Right hindlimb (tissue), 1 donor: ENCODE measurements at regions not wholly inside any gene's neighbourhood (a gene's known extent, or its start where the extent isn't known, plus 50 kb on each side); places are given as distances from the start of the nearest gene placed in this dataset.

Experiments
- DNase-seq: peaks from one replicate; pipeline ENCODE4 v3.0.0-alpha.2; 2018

DNA sequence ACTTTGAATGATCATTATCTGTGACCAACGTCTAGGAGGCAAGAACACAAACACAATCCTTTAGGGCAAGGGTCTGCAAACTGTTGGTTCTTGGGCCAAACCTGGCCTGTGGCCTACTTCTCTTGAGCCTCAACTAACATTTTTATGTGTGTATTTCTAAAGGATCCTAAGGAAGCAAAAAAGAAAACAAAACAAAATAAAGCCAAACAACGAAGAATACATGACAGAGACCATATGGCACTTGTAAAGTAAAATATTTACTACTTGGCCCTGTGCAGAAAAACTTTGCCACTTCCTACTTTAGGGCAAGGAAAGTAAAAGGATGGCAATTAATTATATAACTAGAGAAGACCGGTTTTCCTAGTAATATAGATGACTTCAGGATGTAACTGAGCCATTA, 1056.2 kb downstream of the EPHA7 start:
- DNase-seq = no peak

DNA sequence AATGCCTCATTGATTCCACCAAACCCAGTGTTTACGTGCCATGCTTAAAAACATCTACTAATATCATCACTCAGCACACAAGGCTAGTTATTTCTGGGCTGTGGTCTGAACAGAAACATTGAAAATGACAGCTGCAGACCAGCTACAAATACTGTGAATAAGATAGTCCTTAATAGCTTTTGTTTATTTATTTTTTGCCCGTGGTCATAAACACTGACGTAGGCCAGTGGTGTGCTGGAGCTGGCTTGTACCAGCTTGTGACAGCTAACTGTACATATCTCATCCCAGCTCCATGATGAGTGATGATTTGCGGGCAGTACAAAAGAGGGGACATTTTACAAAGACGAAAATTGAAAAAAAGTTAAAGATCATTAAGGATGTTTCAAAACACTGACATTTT, 1057.0 kb downstream of the EPHA7 start:
- no peak for DNase-seq

DNA sequence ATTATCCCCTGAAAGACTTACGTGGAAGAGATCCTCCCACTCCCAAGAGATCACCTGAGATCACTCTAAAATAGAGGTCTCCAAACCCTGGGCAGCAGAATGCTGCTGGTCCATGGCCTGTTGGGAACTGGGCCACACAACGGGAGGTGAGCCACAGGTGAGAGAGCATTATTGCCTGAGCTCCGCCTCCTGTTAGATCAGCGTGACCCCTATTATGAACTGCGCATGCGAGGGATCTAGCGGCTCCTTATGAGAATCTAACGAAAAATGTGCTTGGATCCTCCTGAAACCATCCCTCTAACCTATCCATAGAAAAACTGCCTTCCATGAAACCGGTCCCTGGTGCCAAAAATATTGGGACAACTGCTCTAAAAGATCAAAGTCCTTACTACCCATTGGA, 1057.4 kb downstream of the EPHA7 start:
- no peak for DNase-seq

DNA sequence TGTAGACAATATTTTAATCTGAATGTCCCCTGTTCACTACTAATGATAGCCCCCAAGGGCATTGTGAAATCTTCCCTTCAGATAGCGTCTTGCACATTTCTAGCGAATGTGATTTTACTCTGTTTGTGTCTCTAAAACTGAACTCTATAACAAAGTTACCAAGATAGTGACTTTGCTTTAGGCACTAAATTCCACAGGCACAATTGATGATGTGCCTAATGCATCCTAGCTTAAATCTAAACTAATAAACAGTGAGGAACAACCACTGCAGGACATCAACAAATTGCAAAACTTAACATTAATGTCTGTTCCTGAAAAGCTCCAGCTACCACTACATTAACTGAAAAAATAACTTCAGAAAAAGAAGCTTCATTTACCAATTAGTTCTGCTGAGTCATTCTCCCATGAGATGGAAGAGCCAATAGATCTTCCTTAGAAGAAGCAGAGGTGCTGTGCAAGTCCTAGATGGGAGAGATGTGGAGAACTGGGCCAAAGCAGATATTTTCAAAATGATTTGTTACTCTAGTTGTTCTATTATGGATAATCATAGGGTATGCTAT, 1065.0 kb downstream of the EPHA7 start:
- no peak for DNase-seq

DNA sequence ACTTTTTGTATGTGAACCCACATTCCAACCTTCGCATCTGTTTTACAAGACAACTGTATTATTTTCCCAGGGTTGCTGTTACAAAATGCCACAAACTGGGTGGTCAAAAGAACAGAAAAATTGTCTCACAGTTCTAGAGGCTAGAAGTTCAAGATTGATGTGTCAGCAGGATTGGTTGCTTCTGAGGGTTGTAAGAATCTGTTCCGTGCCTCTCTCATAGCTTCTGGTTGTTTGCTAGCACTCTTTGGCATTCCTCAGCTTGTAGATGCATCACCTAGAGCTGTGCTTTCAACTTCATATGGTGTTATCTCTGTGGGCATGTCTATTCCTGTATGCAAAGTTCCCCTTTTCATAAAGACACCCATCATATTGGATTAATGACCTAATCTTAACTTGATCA, 1067.2 kb downstream of the EPHA7 start:
- no peak for DNase-seq

DNA sequence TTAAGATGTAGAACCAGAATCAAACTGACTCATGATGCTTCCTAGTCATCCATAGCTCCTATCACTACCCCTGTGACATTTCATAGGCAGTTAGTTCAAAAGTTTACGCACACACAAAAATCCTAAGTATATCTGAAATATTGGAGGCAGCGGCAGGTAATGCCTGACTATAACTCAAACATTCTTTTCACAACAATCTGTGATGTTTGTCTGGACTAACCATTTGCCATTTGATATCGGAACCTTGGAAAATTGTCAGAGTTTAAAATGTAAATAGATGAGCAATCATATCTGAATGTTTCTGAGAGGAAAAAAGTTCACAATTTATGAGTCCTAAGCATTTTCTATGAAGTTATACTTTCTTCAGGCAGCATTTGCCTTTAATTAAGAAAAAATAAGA, 1078.2 kb downstream of the EPHA7 start:
- no peak for DNase-seq

DNA sequence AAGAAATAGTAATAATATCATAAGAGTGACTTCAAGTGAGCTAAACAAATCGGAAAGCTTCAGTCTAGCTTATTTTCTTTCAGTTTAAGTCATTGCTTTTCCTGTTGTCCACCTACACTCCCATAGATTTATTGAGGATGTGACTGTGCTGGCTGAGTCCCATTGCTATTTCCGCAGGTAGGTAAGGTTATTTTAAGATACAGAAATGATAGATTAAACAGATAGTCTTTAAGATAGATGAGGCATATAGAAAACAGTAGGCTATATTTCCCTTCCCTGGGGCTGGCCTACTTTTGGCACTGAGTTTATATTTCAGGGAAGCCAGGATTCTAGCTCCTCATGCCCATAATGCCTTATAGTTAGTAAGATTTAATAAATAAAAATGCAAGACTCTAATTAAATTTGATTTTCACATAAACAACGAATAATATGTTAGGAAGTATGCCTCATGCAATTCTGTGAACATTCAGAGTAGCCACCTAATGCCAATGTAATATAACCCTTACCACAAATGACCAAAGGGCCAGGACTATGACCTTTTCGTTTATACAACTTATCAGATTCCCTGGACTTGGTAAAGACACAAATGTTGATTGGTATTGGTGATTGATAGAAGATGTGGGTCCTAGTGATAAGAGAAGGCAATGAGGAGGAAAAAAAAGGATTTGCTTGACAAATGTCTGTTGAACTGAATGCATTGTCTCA, 1079.3 kb downstream of the EPHA7 start:
- no peak for DNase-seq

DNA sequence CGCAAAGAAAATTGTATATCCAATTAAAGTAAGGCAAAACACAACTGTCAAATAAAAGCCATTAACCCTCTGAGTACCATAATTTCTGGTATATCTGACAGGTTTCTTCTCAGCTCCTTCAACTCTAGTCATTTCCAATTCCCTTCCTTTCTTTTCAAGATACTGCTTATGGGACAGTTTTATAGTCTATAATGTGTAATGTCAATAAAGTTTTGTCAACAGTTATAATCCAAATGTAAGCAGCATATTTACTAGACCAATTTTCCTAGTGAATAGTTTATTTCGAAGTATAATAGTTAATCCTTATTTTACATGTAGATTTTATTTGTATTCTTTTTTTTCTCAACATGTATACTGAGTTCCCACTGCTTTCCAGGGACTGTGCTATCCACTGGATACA, 1081.8 kb downstream of the EPHA7 start:
- DNase-seq = no peak

DNA sequence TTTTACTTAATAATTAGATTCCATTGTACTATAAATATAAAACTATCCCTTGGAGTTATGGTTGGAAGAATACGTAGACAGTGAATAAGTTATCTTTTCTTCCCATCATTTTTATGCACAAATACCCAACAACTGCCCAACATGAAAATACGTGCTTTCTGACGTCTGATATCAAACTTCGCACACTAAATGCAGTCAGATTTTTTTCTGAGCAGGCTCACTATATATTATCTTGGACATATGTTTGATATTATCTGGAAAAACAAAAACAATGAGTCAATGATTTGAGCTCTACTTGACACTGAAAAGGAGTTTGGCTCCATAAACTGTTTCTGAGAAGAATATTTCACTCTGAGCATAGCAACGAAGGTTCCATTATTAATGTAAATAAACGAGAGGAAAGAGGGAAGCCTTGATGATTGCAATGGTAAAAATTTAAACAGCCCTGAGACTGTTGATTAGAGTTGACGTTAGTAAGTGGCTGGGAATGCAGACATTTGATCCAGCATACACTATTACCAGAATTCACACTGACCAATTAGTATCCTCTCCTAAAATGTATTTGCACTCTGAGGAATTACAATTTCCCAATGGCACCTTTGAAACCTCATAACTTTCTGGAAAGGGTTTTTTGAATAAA, 1090.0 kb downstream of the EPHA7 start:
- DNase-seq = no peak

DNA sequence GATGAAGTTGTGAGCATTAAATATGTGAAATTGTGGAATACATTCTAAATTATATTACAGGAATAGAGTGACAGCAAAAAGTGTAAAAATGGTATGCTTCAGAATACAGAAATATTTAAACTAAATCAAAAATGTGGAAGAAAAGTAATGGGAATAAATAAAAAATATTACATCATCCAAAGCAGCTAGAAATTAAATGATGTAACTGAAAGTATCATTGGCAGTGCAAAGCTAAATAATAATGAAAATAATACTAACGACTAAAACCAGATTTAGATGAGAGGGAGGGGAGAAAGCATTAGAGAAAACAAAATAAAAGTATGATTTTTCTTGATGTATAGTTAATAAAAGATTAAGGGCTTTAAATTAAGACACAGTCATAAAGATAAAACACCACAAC, 1104.0 kb downstream of the EPHA7 start:
- DNase-seq = no peak

DNA sequence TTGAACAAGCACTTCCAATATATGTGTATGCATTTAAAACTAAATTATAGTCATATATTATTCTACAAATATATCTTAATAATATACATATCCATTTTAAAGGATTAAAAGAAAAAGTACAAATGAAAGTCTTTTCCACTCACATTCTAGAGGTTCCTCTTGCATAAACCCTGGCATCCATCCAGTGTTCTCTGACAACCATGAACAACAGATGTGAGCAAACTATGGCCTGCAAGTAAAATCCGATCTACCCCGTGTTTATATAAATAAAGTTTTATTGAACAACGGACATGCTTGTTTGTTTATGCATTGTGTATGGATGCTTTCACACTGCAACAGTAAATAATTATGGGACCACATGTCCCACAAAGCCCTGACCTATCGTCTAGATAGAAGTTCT, 1122.3 kb downstream of the EPHA7 start:
- DNase-seq = no peak

DNA sequence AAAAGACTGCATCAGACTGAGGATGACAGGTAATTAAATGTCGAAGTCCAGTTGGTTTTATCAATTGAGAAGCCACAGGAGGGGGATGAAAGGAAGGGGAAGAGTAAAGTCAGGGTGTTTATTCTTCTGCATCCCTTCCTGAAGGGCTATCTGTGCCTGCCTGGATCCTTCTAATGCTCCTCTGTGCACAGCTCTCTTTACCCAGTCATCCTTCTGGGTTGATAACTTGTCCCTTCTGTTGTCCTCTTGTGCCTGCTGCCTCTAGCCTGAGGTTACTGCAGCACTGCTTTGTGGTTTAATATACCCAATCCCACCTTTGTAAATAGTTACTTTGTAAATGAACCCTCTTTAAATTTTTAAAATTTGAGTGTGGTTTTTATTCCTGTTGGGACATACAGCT, 1127.3 kb downstream of the EPHA7 start:
- DNase-seq = no peak

DNA sequence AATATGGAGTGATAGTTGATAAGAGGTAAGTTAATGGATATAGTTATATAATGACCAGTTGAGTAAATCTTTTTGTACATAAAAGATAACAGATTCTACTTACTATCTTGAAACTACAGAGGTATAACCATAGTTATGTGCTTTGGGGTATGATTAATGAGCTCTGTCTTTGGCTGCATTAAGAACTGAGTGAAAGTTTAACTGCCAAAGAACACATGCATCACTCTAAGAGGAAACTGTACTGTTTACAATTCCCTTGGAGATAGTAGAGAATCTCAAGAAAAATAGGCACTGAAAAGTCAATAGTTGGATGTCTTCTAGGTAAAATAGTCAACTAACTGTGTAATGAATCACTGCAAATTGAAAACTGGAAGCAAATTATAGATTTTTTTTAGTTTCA, 1129.5 kb downstream of the EPHA7 start:
- DNase-seq = no peak

DNA sequence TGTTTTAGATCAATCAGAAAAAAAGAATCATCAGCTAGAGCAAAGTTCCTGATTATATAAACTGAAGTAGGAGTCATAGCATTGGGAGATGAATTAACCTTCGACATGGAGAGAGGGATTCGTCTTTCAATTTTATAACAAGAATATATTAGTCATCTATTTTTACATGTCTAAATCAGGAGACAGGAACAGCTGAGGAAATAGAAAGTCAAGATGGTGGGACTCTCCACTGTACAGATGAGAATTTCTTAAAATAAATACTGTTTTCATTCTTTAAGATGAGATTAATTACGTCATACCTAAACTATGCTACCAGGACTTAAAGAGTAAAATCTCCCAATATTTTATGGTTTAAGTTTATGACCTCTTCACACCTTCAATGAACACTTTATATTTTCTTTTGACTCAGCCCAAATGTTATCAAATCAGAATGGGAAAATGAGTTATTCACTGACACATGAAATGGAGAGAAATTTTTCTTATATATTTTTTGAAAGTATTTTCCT, 1137.7 kb downstream of the EPHA7 start:
- DNase-seq = no peak

DNA sequence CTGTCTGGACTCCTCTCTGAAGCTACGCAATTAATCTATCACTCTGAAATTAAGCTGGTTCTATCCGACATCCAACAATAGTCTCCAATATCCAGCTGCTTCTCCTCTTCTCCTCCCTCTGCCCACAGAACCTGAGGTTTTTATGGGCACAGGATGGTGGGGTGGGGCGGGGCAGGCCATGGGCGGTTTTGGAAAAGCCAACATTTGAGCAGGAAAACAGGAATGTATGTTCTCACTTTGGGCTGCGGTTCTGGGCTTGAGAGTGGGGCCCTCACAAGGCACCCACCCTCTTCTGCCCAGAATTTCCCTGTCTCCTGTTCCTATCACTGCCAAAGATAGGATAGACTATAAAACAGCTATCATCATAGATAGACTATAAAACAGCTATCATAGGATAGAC, 1144.2 kb downstream of the EPHA7 start:
- DNase-seq = no peak

DNA sequence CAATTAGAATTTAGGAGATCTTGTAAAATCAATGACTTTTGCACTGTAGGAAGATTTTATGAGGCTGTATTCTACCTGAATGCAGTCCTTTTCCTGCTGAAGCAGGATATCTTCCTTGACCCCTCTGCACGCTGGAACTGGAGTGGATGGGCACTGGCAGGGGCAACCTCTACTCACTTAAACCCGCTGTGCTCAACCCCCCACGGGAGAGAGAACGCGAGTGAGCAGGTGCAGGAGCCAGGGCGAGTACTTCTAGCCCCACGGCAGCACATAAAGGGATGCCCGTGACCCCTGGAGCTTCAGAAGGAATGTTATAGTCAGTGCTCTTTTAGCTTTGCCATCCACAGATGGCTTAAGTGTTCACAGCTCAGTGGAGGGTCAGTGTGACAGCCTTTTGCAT, 1144.8 kb downstream of the EPHA7 start:
- DNase-seq = no peak

DNA sequence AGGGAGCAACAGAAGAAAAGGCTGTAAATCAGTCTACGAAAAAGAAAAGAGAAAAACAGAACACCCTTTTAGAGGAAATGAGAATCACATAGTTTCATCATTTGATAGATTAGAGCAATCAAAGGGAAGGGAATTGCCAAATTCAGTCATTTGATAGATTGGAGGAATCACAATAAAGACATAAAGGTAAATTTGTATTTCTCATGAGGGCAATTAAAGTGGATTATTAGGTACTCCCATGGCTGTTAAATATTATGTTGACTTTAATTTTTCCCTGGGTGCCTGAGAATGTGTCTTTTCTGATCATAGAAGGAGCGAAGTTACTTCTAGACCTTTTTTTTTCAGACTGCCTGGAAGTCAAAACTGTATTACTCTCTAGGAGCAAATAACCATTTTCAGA, 1145.7 kb downstream of the EPHA7 start:
- DNase-seq = no peak

DNA sequence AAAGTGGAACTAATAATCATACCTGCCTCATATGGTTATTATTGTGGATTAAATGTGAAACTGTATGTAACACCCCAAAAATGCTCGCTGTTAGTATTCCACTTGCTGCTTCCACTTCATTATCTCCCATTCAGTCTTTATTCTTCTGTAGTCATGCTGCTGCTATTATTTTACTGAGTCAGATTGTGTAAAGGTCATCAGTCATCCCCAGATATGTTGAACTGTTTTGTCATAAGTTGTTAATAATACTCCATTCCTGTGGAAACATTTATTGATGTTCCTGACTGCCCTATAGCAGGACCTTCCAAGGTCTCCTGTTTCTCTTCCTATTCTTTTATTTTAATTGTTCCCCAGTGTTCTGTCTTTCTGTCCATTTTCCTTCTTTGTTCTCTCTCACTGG, 1148.3 kb downstream of the EPHA7 start:
- DNase-seq = no peak

DNA sequence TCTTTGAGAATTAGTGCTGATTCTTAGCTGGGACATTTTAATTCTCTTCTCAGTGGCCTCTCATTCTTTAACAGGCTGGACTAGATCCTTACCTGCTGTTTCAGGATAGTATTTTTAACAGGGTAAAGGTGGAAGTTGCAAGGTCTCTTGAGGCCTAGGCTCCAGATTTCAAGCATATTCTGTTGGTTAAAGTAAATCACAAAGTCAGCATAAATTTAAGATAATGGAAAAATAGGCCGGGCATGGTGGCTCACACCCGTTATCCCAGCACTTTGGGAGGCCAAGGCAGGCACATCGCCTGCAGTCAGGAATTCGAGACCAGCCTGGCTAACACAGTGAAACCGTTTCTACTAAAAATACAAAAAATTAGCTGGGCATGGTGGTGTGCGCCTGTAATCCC, 1149.0 kb downstream of the EPHA7 start:
- DNase-seq = no peak

DNA sequence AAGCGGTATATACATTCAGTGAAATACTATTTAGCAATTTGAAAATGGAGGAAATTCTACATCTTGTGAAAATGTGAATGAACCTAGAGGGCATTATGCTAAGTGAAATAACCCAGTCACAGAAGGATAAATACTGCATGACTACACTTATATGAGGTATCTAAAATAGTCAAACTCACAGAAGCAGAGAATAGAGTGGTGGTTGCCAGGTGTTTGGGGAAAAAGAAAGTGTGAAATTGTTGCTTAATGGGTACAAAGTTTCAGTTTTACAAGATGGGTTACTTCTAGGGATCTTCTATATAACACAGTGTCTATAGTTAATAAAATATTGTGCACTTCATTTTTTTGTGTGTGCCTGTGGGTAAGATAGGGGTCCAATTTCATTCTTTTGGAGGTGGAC, 1152.0 kb downstream of the EPHA7 start:
- no peak for DNase-seq

DNA sequence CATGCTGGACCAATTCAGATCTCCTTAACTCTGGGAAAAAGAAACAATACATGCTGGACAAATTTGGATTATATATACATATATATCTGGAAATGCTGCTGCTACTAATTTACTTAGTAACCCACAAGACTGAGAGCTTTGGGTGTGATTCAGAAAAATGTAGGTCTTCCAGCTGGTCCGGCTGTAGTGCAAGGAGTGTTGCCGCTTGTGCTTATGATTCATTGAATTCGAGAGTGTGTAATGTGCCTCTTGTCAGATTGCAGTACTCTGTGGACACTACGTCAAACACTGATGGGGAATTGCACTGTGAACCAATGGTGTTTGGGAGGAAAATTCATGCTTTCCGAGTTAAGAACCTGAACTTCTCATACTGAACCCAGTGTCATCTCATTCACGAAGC, 1155.5 kb downstream of the EPHA7 start:
- DNase-seq = no peak

DNA sequence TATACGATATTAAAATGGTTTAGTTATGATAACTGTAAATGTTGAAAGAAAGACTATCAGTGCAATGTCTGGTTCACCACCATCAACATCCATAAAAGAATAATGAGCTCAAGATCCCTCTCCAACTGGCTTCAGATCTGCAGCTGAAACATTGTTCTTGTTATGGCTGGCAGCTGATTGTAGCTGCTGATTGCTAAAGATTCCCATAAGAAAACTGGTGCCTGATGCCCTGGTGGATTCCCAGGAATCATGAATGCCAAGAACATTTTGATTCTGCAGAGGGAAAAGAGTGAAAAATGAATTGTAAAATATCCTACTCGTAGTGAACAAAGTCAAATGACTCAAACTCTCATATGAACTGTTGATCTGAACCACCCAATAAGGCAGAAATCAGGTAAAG, 1160.2 kb downstream of the EPHA7 start:
- DNase-seq = no peak

DNA sequence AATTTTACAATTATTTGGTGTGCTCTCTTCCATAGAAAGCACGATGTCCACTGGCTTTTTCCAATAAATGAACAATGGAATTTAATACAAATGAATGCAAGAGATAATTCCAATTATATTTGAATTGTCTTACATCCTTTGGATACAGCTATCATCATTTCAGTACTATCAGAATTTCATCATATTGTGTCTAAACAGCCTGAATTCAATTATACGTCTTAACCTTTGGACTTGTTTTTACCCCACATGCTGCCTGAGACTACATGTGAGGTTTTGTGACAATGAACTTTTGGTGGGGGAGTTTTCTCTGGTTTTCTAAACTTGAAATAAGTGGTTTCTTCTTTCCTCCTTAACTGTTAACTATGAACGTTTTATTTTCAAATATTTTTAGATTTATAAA, 1176.0 kb downstream of the EPHA7 start:
- DNase-seq = no peak

DNA sequence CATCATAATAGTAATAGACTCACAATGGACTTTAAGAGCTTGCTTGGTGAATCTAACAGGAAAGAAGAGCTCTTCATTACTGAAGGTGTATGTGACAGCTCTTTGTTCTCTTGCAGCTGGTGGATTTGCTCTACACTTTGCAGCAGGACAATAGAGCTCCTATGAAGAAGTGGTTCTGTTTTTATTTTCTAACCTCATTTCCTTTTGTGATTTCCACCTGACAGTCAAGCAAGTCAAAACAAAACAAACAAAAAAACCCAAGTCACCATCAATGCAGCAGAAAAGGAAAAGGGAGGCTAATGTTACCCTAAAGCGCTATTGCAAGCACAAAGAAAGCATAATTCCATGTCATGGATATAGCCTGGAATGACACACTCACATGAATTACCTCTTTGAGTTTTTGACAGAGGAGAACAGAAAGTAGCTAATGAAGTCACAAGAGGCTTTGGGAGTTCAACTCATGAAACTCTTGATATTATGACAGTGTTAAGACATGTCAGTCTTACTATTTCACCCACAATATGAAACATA, 1188.1 kb downstream of the EPHA7 start:
- DNase-seq = no peak
